Activated T-cell treated with anti-CD3 and anti-CD28 coated beads for 1 hour (primary cell): ENCODE measurements at regions not wholly inside any gene's neighbourhood (a gene's known extent, or its start where the extent isn't known, plus 50 kb on each side); places are given as distances from the start of the nearest gene placed in this dataset.

Experiments used
- DNase-seq: peaks from one replicate; pipeline ENCODE4 v3.0.0-alpha.2; 2020; ENCODE audit warnings: low read depth

GRCh38 chr2:176540995-176541394, 271.8 kb downstream of the MTX2 start:
- no peak for DNase-seq

GRCh38 chr2:176542476-176542875, 273.2 kb downstream of the MTX2 start:
- no peak for DNase-seq

GRCh38 chr2:176544557-176544956, 275.3 kb downstream of the MTX2 start:
- DNase-seq: no peak

GRCh38 chr2:176544991-176545956, 276.0 kb downstream of the MTX2 start:
- no peak for DNase-seq

GRCh38 chr2:176546550-176546949, 277.3 kb downstream of the MTX2 start:
- DNase-seq: no peak

- DNase-seq: no peak
Observed at GRCh38 chr2:176552501-176553135, 283.4 kb downstream of the MTX2 start.

GRCh38 chr2:176553685-176554100, 284.5 kb downstream of the MTX2 start:
- no peak for DNase-seq

- DNase-seq: no peak
Observed at GRCh38 chr2:176554101-176555048, 285.1 kb downstream of the MTX2 start.

- no peak for DNase-seq
Observed at GRCh38 chr2:176555112-176555511, 285.9 kb downstream of the MTX2 start.

- DNase-seq: no peak
Observed at GRCh38 chr2:176555781-176556180, 286.5 kb downstream of the MTX2 start.

- no peak for DNase-seq
Observed at GRCh38 chr2:176556373-176556772, 287.1 kb downstream of the MTX2 start.

GRCh38 chr2:176557821-176558220, 288.6 kb downstream of the MTX2 start:
- DNase-seq: no peak

- no peak for DNase-seq
Observed at GRCh38 chr2:176558574-176559140, 289.4 kb downstream of the MTX2 start.

GRCh38 chr2:176560296-176560695, 291.1 kb downstream of the MTX2 start:
- no peak for DNase-seq

GRCh38 chr2:176561706-176562105, 292.5 kb downstream of the MTX2 start:
- no peak for DNase-seq

GRCh38 chr2:176562359-176563078, 293.3 kb downstream of the MTX2 start:
- no peak for DNase-seq

- no peak for DNase-seq
Observed at GRCh38 chr2:176565641-176566323, 296.5 kb downstream of the MTX2 start.

GRCh38 chr2:176566496-176566895, 297.3 kb downstream of the MTX2 start:
- DNase-seq: no peak

- no peak for DNase-seq
Observed at GRCh38 chr2:176566961-176567360, 297.7 kb downstream of the MTX2 start.

GRCh38 chr2:176567361-176567760, 298.1 kb downstream of the MTX2 start:
- DNase-seq: no peak

GRCh38 chr2:176569574-176569973, 300.3 kb downstream of the MTX2 start:
- no peak for DNase-seq
